IPS DF 19.7 (cell line): ENCODE measurements at regions not wholly inside any gene's neighbourhood (a gene's known extent, or its start where the extent isn't known, plus 50 kb on each side); places are given as distances from the start of the nearest gene placed in this dataset.

Experiments used
- DNase-seq: peaks from one replicate; pipeline ENCODE4 v3.0.0-alpha.2; 2013; ENCODE audit warnings: low read depth, low spot score

GRCh38 chr4:174120446-174121295 lies 162.8 kb downstream of the FBXO8 start:
- DNase-seq: peak; percentile 17

DNA sequence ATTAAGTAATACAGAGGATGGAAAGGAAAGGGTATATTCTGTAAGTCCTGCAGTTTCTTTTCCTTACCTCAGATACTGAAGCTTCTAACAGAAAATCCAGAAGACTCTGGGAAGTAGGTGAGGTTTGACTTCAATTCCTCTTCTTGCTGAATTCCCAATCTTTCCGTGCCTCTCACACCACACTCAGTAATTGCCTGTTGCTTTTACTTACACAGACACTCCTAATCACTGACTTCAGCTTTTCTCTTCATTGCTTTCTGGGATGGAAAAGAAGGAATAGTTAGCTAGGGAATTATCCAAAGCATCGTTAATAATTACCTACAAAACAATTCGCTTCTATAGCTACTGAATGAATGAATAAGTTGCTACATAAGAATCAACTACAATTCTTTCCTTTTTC lies 163.6 kb downstream of the FBXO8 start:
- no peak for DNase-seq

DNA sequence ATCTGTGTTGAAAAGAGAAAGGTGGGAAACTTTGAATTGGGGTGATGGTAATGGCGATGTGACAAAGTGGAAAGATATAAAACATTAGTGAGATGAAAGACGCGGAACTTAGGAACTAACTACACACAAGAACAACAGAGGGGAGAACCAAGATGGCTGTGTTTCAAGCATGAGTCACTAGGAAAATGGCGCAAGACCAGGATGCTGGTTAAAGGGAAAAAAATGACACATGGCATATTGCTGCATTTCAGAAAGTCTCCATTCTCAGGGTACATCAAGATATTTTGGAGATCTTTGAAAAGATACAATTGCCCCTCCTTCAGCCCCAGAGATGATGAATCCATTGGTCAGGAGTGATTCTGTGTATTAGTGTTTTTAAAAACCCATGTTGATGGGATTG lies 164.4 kb downstream of the FBXO8 start:
- no peak for DNase-seq

GRCh38 chr4:174118171-174118570 lies 165.3 kb downstream of the FBXO8 start:
- no peak for DNase-seq

GRCh38 chr4:174117445-174117844 lies 166.0 kb downstream of the FBXO8 start:
- DNase-seq: no peak

- DNase-seq: no peak
Observed at GRCh38 chr4:174116021-174116420, 167.4 kb downstream of the FBXO8 start.

- DNase-seq: no peak
Observed at GRCh38 chr4:174111422-174111821, 172.0 kb downstream of the FBXO8 start.

GRCh38 chr4:174110180-174110579 lies 173.3 kb downstream of the FBXO8 start:
- no peak for DNase-seq

GRCh38 chr4:174107746-174108354 lies 175.6 kb downstream of the FBXO8 start:
- peak; percentile 5 for DNase-seq

DNA sequence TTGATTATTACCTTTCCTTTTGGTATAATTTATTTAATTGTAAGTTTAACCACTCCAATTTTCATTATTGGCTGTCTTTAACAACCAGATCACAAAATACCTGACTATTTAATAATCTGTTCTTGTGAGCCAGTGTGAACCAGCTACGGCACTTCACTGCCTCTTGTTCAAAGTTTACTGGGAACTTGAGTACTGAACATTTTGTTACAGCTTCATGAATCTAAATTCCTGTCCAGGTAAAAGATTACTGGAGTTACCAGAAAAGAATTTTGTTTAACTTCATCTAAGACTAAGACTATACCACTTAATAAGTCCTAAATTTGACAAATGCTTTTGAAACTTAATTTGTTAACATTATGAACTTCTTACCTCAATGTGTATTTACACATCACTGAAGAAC lies 178.3 kb downstream of the FBXO8 start:
- DNase-seq: no peak

DNA sequence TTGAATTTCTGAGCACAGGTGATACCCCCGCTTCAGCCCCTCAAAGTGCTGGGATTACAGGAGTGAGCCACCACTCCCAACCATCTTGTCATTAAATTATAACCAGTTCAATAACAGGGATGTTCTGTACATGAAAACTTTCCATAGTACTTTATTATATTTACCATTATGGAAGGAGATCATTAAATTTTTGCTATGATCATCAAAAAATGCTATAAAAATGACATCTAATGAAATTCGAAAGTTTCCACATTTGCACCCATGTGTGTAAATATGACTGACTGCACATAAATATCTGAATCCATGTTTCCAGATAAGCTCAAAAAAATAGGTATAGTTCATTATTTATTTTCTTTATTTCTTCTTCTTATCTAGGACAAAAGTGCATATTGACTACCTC lies 182.6 kb downstream of the FBXO8 start:
- DNase-seq: no peak

GRCh38 chr4:174099712-174100111 lies 183.8 kb downstream of the FBXO8 start:
- DNase-seq: no peak

DNA sequence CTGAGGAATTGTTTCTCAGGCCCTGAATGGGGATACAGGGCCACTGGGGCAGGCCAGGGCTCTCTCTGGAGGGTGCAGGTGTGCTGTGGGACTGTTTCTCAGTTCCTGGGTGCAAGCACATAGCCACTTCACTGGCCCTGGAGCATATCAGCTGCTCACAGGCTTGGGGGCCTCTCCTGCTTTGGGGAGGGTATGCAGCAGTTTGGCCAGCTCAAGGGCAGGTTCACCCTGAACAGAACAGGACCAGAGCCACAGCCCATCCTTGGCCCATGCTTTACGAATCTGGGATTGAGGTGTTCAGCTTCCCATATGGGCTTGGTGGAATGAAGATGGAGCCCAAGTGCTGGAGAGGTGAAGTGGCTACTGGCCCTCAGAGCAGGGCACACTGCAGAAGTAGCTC lies 186.5 kb downstream of the FBXO8 start:
- no peak for DNase-seq

GRCh38 chr4:174096456-174096855 lies 187.0 kb downstream of the FBXO8 start:
- DNase-seq: no peak

DNA sequence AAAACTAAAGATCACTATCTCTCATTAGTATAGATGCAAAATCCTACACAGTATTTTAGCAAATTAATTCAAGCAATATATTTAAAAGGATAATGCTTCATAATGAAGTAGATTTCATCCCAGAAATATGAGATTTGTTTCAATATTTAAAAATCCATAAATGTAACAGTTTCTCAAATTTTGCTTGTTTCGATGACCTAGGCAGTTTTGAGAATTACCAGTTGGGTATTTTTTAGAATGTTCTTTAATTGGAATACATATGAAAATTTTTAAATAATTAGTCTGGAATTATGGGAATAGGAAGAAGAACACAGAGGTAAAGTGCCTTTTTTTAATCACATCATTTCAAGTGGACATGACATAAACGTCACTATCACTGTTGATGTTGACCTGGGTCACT lies 192.3 kb downstream of the FBXO8 start:
- DNase-seq: no peak

GRCh38 chr4:174089711-174090110 lies 193.8 kb downstream of the FBXO8 start:
- DNase-seq: no peak

- no peak for DNase-seq
Observed at GRCh38 chr4:174088795-174089194, 194.7 kb downstream of the FBXO8 start.

DNA sequence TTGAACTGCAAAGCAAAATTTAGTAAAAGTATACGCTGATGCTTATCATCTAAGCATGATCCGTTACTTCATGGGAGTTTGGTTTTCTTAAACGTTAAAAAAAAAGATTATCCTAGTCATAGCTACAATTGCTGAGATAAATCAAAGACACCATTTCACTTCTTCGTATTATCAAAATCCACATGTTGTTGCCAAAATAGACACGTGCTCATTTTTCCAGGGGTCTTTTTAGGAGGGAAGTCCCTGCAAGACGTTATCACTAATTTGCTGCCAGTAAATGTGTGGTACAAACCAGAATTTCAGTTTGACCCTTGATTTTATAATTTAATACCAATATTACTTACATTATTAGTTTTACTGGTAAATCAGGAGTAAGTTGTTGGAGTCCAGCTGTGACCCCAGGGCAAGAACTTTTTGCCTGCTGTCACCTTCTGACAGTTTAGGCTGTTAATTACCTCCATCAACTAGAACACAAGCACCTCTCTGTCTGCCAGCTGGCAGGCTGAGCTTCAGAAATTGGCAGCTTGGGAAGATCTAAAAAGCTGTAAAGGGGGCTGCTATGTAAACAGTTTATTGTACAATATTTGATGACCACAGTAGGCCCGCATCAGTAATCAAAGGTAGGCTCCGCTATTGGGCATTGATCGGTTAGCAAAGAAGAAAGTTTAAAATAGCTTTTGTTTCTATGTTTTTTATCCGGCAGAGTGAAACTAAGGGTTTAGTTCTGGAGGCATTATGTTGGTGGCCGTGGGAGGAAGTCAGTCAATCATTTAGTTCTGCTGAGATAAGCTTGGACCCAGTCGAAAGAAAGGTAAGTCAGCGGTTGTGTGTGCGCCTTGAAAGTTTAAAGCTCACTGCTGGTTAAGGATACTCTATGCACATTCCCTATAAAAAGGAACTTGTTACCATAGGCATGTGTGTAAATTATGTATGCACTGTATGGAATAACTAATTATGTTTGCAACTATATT lies 196.4 kb downstream of the FBXO8 start:
- DNase-seq: no peak

DNA sequence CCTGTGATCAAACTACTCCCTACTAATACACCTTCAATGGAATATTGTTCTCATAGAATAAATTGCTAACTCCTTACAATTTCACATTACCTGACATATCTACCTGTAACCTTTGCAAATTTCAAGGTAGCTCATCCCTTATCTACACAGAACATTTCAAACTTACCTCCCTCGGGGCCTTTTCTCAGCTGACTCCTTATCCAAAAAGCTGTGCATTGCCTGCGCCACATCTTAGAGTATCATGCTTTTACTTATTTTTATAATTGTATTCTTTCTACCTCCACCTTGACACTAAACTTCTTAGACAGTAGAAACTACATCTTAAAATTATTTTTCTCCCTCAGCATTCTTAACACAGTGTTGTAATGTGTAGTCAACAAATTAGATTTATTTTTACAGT lies 198.5 kb downstream of the FBXO8 start:
- DNase-seq: no peak

- no peak for DNase-seq
Observed at GRCh38 chr4:174084542-174084941, 198.9 kb downstream of the FBXO8 start.

- no peak for DNase-seq
Observed at GRCh38 chr4:174080361-174080760, 203.1 kb downstream of the FBXO8 start.

DNA sequence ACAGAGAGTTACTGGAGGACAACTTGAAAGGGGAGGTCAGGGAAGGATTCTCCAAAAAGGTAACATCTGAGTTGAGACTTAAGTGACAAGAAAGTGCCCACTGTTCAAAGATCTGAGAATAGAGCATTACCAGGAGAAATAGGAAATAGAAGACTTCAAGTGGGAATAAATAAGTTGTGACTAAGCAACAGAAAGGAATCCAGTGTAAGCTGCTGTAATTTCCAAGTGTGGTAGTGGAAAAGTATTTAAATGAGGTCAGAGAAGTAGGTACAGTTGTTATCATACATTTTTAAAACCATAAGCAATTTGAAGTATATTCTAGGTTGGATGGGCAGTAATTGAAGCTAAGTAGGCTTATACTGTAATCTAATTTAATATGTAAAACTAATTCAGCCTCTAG lies 211.9 kb downstream of the FBXO8 start:
- DNase-seq: no peak
